ENCODE measurements at regions not wholly inside any gene's neighbourhood (a gene's known extent, or its start where the extent isn't known, plus 50 kb on each side); places are given as distances from the start of the nearest gene placed in this dataset.

DNA sequence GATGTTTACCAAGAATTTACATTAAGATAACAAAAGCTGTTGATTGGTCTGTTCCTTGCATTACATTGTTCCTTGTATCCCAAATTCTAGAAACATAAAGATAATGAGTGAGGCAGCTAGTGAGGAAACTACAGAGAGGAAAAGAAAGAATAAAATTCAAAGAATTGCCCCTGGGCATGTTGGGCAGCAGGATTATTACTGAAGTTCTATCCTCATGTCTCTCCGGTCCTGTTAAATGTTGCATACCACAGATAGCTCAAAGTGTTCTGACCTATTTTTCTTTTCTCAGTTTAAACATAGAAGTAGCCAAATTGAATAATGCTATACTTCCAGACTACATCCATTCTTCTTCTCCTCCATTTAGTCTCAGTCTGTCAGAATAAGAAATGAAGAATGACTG, 58.2 kb upstream of the DYNC1I2 start:
- DNase-seq (ENCODE audit: low spot score): no peak
- no peak for TF ChIP-seq CTCF (IDR thresholded peaks at IDR 0.05; ENCODE audit: borderline replicate concordance, control extremely low read depth, extremely low read depth, insufficient read depth, missing control alignments)
- in situ Hi-C loops (cut with MboI; ENCODE audit: low sequenced_read_pairs, unreplicated experiment): no loop called here

- TF ChIP-seq CTCF (IDR thresholded peaks at IDR 0.05; ENCODE audit: borderline replicate concordance, control extremely low read depth, extremely low read depth, insufficient read depth, missing control alignments): no peak
- in situ Hi-C loops (cut with MboI; ENCODE audit: low sequenced_read_pairs, unreplicated experiment): no loop called here
Measured at GRCh38 chr2:171630089-171630770, 57.0 kb upstream of the DYNC1I2 start.

DNA sequence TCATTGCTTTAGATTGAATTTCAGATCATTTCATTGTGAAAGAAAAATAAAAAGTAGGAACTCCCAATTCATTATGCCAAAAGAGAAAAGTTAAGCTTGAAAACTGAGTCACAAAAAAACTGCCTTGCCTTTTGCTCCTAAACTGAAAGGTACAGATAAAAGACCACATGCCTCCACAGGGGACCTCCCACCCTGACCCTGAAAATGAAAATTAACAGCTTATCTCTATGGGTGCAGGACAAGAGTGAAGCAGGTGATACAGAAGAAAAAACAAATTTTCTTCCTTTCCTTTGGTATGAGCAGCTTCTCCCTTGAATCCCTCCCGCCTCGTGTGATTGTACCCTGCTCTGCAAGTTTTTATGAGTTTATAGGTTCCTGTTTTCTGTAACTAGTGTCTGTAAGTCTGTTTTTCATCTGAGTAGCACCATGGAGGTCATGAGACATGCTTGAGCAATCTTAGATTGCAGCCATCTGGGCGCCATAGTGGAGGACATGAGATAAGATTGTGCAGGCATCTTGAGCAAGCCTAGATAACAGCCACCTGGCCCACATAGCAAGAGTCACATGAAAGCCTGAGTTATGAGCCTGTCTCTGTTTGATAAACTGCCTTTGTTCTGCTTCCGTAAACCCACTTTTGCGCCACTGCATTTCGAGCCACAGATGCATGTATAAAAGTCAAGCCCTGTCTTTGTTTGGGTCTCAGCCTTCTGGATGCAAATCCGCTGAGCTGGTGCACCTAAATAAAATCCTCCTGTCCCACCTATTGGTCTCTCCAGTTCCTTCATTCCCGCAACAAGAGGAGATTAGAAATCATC, 56.2 kb upstream of the DYNC1I2 start:
- no peak for DNase-seq (ENCODE audit: low spot score)
- in situ Hi-C loops (cut with MboI; ENCODE audit: low sequenced_read_pairs, unreplicated experiment): no loop called here
- no peak for TF ChIP-seq CTCF (IDR thresholded peaks at IDR 0.05; ENCODE audit: borderline replicate concordance, control extremely low read depth, extremely low read depth, insufficient read depth, missing control alignments)

More at GRCh38 chr2:171630089-171630770, 57.0 kb upstream of the DYNC1I2 start:
- DNase-seq (ENCODE audit: low spot score): no peak
